HL-60 (cell line): ENCODE measurements at regions not wholly inside any gene's neighbourhood (a gene's known extent, or its start where the extent isn't known, plus 50 kb on each side); places are given as distances from the start of the nearest gene placed in this dataset.

Source experiments
- DNase-seq, 2 experiments: peaks; one replicate each; pipeline ENCODE4 v3.0.0-alpha.2; 2010 to 2020; ENCODE audit warnings: low read depth in 1 of 2, low spot score in 1 of 2
- H3K27ac ChIP-seq: fragments of 250-450 bp; sonication (Bioruptor Pico); replicated peaks from 2 replicates; pipeline ENCODE4 v1.5.1; 2020; ENCODE audit warnings: mild to moderate bottlenecking, moderate library complexity
- H3K27me3 ChIP-seq: fragments of 250-450 bp; sonication (Bioruptor Pico); 2 replicates; pipeline ENCODE4 v1.5.1; 2021; ENCODE audit warnings: mild to moderate bottlenecking, moderate library complexity; ENCODE audit not compliant: insufficient read depth, poor library complexity, severe bottlenecking
- H3K4me3 ChIP-seq: replicated peaks from 2 replicates; pipeline ENCODE4 v1.5.1; 2011; ENCODE audit warnings: mild to moderate bottlenecking, control low read depth, low read length; ENCODE audit not compliant: insufficient read depth
- GABPA ChIP-seq: IDR thresholded peaks from 2 replicates; pipeline ENCODE4 v1.6.1; 2012; ENCODE audit warnings: low read depth
- POLR2AphosphoS5 ChIP-seq: IDR thresholded peaks from 2 replicates; pipeline ENCODE4 v1.6.1; 2012; ENCODE audit warnings: low read depth
- REST ChIP-seq: IDR thresholded peaks from 2 replicates; pipeline ENCODE4 v1.6.1; 2012; ENCODE audit warnings: low read depth; ENCODE audit not compliant: insufficient replicate concordance
- SPI1 ChIP-seq: IDR thresholded peaks from 2 replicates; pipeline ENCODE4 v1.6.1; 2012; ENCODE audit warnings: low read depth, mild to moderate bottlenecking, borderline replicate concordance
- TF ChIP-seq, protein P1 (sequence below): IDR thresholded peaks from one replicate; pipeline ENCODE4 v1.5.1; 2011; ENCODE audit warnings: low read length, control low read depth, inconsistent platforms; ENCODE audit not compliant: insufficient read depth

DNA sequence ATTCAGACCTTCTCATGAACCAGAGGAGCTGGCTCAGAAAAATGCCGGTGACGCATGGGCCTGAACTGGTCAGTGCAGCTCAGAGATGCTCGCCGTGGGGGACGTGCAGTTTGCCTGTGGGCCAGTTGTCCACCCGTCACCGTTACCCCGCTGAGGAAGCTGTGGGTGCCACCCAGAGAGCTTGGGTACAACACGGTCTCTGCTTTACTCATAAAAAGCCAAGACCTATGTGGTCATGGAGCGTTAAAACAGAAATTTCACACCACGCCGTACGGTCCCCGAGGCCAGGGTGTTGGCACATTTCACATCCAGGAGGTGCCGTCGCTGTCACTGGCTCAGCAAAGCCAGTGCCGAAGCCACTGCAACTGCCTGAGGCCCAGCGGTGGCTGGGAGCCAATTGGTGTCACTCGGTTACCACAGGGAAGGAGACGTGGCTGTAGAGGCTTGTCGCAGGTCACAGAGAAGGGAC is 120.9 kb downstream of the METRNL start:
- DNase-seq: peak; percentile 75 to 90
- TF ChIP-seq, protein P1, sequence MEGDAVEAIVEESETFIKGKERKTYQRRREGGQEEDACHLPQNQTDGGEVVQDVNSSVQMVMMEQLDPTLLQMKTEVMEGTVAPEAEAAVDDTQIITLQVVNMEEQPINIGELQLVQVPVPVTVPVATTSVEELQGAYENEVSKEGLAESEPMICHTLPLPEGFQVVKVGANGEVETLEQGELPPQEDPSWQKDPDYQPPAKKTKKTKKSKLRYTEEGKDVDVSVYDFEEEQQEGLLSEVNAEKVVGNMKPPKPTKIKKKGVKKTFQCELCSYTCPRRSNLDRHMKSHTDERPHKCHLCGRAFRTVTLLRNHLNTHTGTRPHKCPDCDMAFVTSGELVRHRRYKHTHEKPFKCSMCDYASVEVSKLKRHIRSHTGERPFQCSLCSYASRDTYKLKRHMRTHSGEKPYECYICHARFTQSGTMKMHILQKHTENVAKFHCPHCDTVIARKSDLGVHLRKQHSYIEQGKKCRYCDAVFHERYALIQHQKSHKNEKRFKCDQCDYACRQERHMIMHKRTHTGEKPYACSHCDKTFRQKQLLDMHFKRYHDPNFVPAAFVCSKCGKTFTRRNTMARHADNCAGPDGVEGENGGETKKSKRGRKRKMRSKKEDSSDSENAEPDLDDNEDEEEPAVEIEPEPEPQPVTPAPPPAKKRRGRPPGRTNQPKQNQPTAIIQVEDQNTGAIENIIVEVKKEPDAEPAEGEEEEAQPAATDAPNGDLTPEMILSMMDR: no peak
- TF ChIP-seq REST (no peak), SPI1 (no peak), GABPA (no peak; the same call in 1 of the 2 replicates), POLR2AphosphoS5 (peak; percentile 83)
- Histone ChIP-seq H3K27ac (peak overlapping the region; percentile 94), H3K27me3 (no peaks in the 10 kb centered on the region), H3K4me3 (no peak overlapping the region)

DNA sequence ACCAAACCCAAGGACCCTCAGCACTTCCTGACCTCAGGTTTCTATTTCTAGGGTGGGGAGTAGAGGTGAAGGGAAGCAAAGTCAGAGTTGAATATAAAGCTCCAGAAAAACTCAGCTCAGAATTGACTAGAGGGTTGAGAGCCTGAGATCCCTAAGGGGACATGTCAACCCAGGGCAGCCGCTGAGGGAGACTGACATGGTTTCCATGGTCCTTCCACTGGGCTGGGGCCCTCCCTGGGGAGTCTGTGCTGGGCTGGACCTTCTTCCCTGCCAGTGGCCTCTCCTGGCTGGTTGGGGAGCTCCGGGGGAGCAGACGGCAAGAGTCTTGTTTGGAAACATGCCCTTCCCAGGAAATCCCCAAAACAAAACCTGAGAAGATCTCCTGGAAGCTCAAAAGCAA is 121.3 kb downstream of the METRNL start:
- peak overlapping the region; percentile 94 for H3K27ac ChIP-seq
- DNase-seq: no peak
- H3K4me3 ChIP-seq: no peak overlapping the region
- H3K27me3 ChIP-seq: no peaks in the 10 kb centered on the region
- TF ChIP-seq SPI1: no peak
- no peak for TF ChIP-seq REST
- TF ChIP-seq POLR2AphosphoS5: no peak
- no peak for TF ChIP-seq GABPA
- TF ChIP-seq, protein P1: no peak

- Histone ChIP-seq H3K27ac (peak overlapping the region; percentile 94), H3K27me3 (no peaks in the 10 kb centered on the region), H3K4me3 (no peak overlapping the region)
- DNase-seq: no peak
- no peak for TF ChIP-seq SPI1
- no peak for TF ChIP-seq GABPA
- TF ChIP-seq, protein P1: no peak
- no peak for TF ChIP-seq POLR2AphosphoS5
- no peak for TF ChIP-seq REST
These were observed 122.0 kb downstream of the METRNL start for GRCh38 chr17:83201206-83202001.
